GM18909 (cell line): ENCODE measurements at regions not wholly inside any gene's neighbourhood (a gene's known extent, or its start where the extent isn't known, plus 50 kb on each side); places are given as distances from the start of the nearest gene placed in this dataset.

Experiments
- ATAC-seq: cut with Tn5 transposase; IDR thresholded peaks from one replicate; pipeline ENCODE4 v1.9.1; 2021; ENCODE audit warnings: mild to moderate bottlenecking; ENCODE audit not compliant: unreplicated experiment, poor library complexity

GRCh38 chr6:67358241-67358640 is 1276.8 kb upstream of the ADGRB3 start:
- ATAC-seq, result no peak

GRCh38 chr6:67353861-67354260 is 1281.2 kb upstream of the ADGRB3 start:
- no peak for ATAC-seq

DNA sequence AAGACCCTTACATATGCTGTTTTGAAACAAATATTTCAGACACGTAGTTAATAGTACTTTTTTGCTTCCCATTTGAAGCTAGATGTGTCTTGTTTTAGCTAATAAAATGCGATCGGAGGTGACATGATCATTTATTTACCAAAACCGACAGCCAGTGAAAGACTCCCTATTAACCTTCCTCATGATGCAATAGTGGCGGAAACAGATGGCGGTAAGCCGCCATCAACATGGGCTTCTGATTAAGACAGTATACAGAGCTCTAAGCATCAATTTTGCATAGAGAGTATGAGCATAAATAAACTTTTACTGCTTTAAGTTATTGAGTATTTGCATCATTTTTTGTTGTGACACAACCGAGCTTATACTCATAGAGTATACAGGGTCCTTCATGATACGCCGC is 1282.4 kb upstream of the ADGRB3 start:
- ATAC-seq, result no peak

GRCh38 chr6:67350729-67351128 is 1284.4 kb upstream of the ADGRB3 start:
- ATAC-seq, result no peak

- no peak for ATAC-seq
These were observed 1289.1 kb upstream of the ADGRB3 start for GRCh38 chr6:67345946-67346345.

DNA sequence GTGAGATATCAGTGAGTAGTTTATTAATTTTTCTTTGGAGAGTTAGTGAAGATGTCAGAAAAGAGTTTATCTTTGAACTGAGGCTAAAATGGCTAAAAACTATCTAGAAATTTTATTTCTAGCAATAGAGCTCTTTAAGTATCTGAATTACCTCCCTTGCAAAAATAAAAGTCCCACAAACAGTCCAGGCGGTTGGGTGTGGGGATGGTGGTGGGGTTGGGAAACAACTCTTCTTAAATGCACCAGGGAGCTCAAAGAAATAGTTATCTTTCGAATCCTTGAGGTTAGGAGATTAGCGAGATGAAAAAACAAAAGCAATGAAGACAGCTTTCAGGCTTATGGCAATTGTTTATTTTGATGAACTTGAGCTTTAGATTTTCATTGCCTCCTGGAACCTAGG is 1299.1 kb upstream of the ADGRB3 start:
- no peak for ATAC-seq

- no peak for ATAC-seq
These were observed 1303.8 kb upstream of the ADGRB3 start for GRCh38 chr6:67331304-67331703.

DNA sequence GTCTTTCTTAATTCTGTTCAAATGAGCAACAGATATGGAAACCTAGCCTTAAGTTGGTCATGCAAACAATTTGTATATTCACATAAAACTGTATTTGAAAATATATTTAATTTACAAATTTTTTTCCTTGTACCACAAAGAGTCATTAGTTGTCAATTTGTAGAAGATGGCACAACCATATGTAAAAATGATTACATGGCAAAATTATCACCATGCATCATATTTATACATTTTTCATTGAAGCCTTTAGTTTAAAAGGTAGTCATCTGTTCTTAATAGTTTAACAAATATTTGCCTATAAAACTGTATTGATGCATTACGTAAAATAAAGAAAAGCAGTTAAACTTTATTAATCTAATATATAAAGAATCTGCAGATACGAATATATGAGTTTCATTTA is 1306.8 kb upstream of the ADGRB3 start:
- ATAC-seq, result no peak

- ATAC-seq, result no peak
These were observed 1334.5 kb upstream of the ADGRB3 start for GRCh38 chr6:67300430-67301040.

DNA sequence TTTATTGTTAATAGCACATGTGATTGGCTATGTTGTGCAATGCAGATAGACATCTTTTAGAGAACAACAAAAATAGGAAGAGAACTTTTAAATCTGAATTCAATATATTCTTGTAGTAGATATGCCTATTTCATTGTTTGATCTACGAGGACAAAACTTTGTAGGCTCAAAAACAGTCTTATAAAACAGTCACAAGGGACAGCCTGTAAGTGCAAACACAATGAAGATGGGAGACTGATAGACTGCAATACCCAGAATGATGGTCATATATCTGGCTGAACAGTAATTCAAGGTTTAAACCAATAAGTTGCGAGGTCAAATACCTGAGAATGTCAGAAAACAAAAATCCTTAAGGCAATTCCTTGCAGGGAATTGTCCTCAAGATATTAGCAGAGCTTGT is 1342.9 kb upstream of the ADGRB3 start:
- no peak for ATAC-seq

GRCh38 chr6:67287566-67287965 is 1347.5 kb upstream of the ADGRB3 start:
- ATAC-seq, result no peak

GRCh38 chr6:67285770-67286495 is 1349.1 kb upstream of the ADGRB3 start:
- ATAC-seq, result no peak

GRCh38 chr6:67277312-67277711 is 1357.8 kb upstream of the ADGRB3 start:
- ATAC-seq, result no peak

GRCh38 chr6:67265996-67266921 is 1368.8 kb upstream of the ADGRB3 start:
- ATAC-seq, result no peak

DNA sequence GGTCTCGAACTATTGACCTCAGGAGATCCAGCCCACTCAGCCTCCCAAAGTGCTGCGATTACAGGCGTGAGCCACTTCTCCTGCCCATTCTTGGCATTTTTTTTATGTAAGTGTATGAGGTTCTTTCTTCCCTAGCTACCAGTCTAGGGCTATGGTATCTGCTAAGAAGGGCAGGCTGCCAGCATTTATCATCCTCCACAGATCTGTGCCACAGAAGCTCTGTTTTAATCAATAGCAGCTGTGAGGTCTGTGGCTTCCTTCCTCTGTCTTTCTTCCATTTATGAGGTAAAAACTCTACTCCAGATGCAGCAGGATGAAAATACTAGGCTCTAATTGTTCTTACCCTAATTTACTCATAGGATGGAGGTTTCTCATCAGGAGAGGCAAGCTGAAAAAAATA is 1382.4 kb upstream of the ADGRB3 start:
- no peak for ATAC-seq

DNA sequence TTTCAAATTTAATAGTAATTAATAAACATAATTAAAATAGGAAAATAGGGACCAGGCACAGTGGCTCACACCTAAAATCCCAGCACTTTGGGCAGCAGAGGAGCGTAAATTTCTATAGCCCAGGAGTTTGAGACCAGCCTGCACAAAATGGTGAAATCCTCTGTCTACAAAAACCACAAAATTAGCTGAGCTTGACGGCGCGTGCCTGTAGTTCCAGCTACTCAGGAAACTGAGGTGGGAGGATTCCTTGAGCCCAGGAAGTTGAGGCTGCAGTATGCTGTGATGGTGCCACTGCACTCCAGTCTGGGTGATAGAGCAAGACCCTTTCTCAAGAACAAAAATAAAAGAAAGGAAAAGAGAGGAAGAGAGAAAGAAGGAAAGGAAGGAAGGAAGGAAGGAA is 1387.0 kb upstream of the ADGRB3 start:
- no peak for ATAC-seq

DNA sequence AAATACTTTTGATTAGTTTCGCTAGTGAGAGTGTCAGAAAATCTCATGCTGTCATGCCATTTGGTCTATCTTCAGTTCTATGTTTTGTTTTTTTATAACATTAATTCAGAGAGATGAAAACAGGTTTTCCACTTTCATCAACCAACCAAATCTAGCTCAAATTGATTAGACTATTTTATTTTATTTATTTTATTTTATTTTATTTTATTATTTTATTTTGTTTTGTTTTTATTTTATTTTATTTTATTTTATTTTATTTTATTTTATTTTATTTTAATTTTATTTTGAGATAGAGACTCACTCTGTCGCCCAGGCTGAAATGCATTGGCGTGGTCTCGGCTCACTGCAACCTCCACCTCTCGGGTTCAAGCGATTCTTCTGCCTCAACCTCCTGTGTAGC is 1391.0 kb upstream of the ADGRB3 start:
- no peak for ATAC-seq

GRCh38 chr6:67237277-67237676 is 1397.8 kb upstream of the ADGRB3 start:
- no peak for ATAC-seq

DNA sequence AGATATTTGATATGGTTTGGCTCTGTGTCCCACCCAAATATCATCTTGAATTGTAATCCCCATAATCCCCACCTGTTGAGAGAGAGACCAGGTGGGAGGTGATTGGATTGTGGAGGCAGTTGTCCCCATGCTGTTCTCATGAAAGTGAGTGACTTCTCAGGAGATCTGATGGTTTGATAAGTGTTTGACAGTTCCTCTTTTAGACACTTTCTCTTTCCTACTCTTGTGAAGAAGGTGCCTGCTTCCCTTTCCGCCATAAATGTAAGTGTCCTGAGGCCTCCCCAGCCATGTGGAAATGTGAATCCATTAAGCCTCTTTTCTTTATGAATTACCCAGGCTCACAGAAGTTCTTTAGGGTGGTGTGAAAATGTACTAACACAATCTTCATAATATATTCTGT is 1404.0 kb upstream of the ADGRB3 start:
- ATAC-seq, result no peak

- no peak for ATAC-seq
These were observed 1410.1 kb upstream of the ADGRB3 start for GRCh38 chr6:67224989-67225388.

GRCh38 chr6:67221226-67221625 is 1413.9 kb upstream of the ADGRB3 start:
- no peak for ATAC-seq
